ENCODE measurements at regions not wholly inside any gene's neighbourhood (a gene's known extent, or its start where the extent isn't known, plus 50 kb on each side); places are given as distances from the start of the nearest gene placed in this dataset.
A peak's percentile ranks its signal among the peaks of the same experiment; 100 is the strongest.

- TF ChIP-seq CTCF (IDR thresholded peaks at IDR 0.05; ENCODE audit: low read depth, low read length, missing input control) (peak; percentile 84), RXRA (IDR thresholded peaks at IDR 0.05) (no peak), MAX (IDR thresholded peaks at IDR 0.05) (no peak), TAF1 (conservative IDR thresholded peaks at IDR 0.05) (no peak)
Measured at GRCh38 chr18:5057386-5058348, 139.4 kb downstream of the AKAIN1 start.

All from liver (tissue), 3 donors.